Nephron (organoid): ENCODE measurements at regions not wholly inside any gene's neighbourhood (a gene's known extent, or its start where the extent isn't known, plus 50 kb on each side); places are given as distances from the start of the nearest gene placed in this dataset.

ENCODE experiments used
- H3K27ac Mint-ChIP-seq, 3 experiments: 2 replicates each; pipeline ENCODE4 v1.8.0; 2020; ENCODE audit warnings: mixed read lengths in 3 of 3, mild to moderate bottlenecking in 2 of 3, moderate library complexity in 1 of 3
- H3K27me3 Mint-ChIP-seq: 2 replicates; pipeline ENCODE4 v1.8.0; 2021; ENCODE audit warnings: low read depth, mild to moderate bottlenecking, moderate library complexity, mixed read lengths
- H3K36me3 Mint-ChIP-seq: 2 replicates; pipeline ENCODE4 v1.8.0; 2020; ENCODE audit warnings: low read depth, mixed read lengths
- H3K4me1 Mint-ChIP-seq: 2 replicates; pipeline ENCODE4 v1.8.0; 2020; ENCODE audit warnings: mixed read lengths
- H3K4me3 Mint-ChIP-seq, 3 experiments: 2 replicates each; pipeline ENCODE4 v1.8.0; 2020; ENCODE audit warnings: mild to moderate bottlenecking in 3 of 3, mixed read lengths in 3 of 3, moderate library complexity in 2 of 3
- H3K9me3 Mint-ChIP-seq: 2 replicates; pipeline ENCODE4 v1.8.0; 2020; ENCODE audit warnings: mixed read lengths
- CTCF ChIP-seq, 3 experiments: fragments of 200-600 bp; sonication (generic); IDR thresholded peaks; one replicate each; pipeline ENCODE4 v1.5.0; 2021; ENCODE audit warnings: antibody characterized with exemption in 3 of 3; ENCODE audit not compliant: unreplicated experiment in 3 of 3

GRCh38 chr6:95175927-95176675, 401.2 kb upstream of the MANEA start:
- no peaks in the 10 kb centered on the region for H3K36me3 Mint-ChIP-seq
- H3K9me3 Mint-ChIP-seq, result no peaks in the 10 kb centered on the region
- no peaks in the 10 kb centered on the region for H3K27me3 Mint-ChIP-seq
- no peak overlapping the region for H3K27ac Mint-ChIP-seq
- H3K4me3 Mint-ChIP-seq, result no peak overlapping the region
- TF ChIP-seq CTCF (IDR thresholded peaks at IDR 0.05; ENCODE audit: unreplicated experiment in 3 of 3), result no peak
- H3K4me1 Mint-ChIP-seq, result no peaks in the 10 kb centered on the region

- Mint-ChIP-seq H3K27ac (no peak overlapping the region), H3K9me3 (no peaks in the 10 kb centered on the region), H3K4me1 (no peaks in the 10 kb centered on the region), H3K36me3 (no peaks in the 10 kb centered on the region), H3K27me3 (no peaks in the 10 kb centered on the region), H3K4me3 (no peak overlapping the region)
- TF ChIP-seq CTCF (IDR thresholded peaks at IDR 0.05; ENCODE audit: unreplicated experiment in 3 of 3), result no peak
Observed at GRCh38 chr6:95185874-95186273, 391.5 kb upstream of the MANEA start.

- H3K9me3 Mint-ChIP-seq, result no peaks in the 10 kb centered on the region
- no peak for TF ChIP-seq CTCF (IDR thresholded peaks at IDR 0.05; ENCODE audit: unreplicated experiment in 3 of 3)
- H3K27me3 Mint-ChIP-seq, result no peaks in the 10 kb centered on the region
- H3K27ac Mint-ChIP-seq, result peak overlapping the region in 2 of 3 experiments; percentile 28 to 76
- H3K36me3 Mint-ChIP-seq, result no peaks in the 10 kb centered on the region
- H3K4me1 Mint-ChIP-seq, result no peaks in the 10 kb centered on the region
- no peak overlapping the region for H3K4me3 Mint-ChIP-seq
Observed at GRCh38 chr6:95186710-95187109, 390.6 kb upstream of the MANEA start.

- H3K27ac Mint-ChIP-seq, result no peak overlapping the region
- H3K4me1 Mint-ChIP-seq, result no peaks in the 10 kb centered on the region
- TF ChIP-seq CTCF (IDR thresholded peaks at IDR 0.05; ENCODE audit: unreplicated experiment in 3 of 3), result no peak
- no peaks in the 10 kb centered on the region for H3K9me3 Mint-ChIP-seq
- H3K4me3 Mint-ChIP-seq, result no peak overlapping the region
- H3K36me3 Mint-ChIP-seq, result no peaks in the 10 kb centered on the region
- H3K27me3 Mint-ChIP-seq, result no peaks in the 10 kb centered on the region
Observed at GRCh38 chr6:95197590-95197989, 379.7 kb upstream of the MANEA start.

- no peaks in the 10 kb centered on the region for H3K4me1 Mint-ChIP-seq
Observed at GRCh38 chr6:95203153-95203754, 374.1 kb upstream of the MANEA start.

More at GRCh38 chr6:95203153-95203754, 374.1 kb upstream of the MANEA start:
- no peaks in the 10 kb centered on the region for H3K36me3 Mint-ChIP-seq
- no peaks in the 10 kb centered on the region for H3K9me3 Mint-ChIP-seq
- H3K4me3 Mint-ChIP-seq, result no peak overlapping the region
- no peak overlapping the region for H3K27ac Mint-ChIP-seq
- peak; percentile 62 to 78 (median 74) for TF ChIP-seq CTCF (IDR thresholded peaks at IDR 0.05; ENCODE audit: unreplicated experiment in 3 of 3)
- no peaks in the 10 kb centered on the region for H3K27me3 Mint-ChIP-seq
